OCI-LY3 (cell line): ENCODE measurements at regions not wholly inside any gene's neighbourhood (a gene's known extent, or its start where the extent isn't known, plus 50 kb on each side); places are given as distances from the start of the nearest gene placed in this dataset.

ENCODE experiments used
- H2AFZ ChIP-seq: fragments of 200-600, 300-600 bp; shearing (Covaris generic); 2 replicates; pipeline ENCODE4 v1.6.0; 2014; ENCODE audit warnings: antibody characterized with exemption, low read depth, low read length
- H3K27ac ChIP-seq: fragments of 200-600, 300-600 bp; sonication (generic); 2 replicates; pipeline ENCODE4 v1.5.1; 2014; ENCODE audit warnings: mild to moderate bottlenecking, low read length, moderate library complexity, mixed read lengths
- H3K27me3 ChIP-seq: fragments of 200-600, 300-600 bp; sonication (generic); 2 replicates; pipeline ENCODE4 v1.6.1; 2014; ENCODE audit warnings: low read depth, low read length, mixed read lengths
- H3K36me3 ChIP-seq: fragments of 200-600, 300-600 bp; sonication (generic); replicated peaks from 2 replicates; pipeline ENCODE3; 2014; ENCODE audit warnings: low read depth, low read length, mixed read lengths
- H3K4me1 ChIP-seq: fragments of 300-600, 200-600 bp; sonication (generic); 2 replicates; pipeline ENCODE4 v1.6.1; 2014; ENCODE audit warnings: low read length, mixed read lengths
- H3K4me2 ChIP-seq: fragments of 200-600, 300-600 bp; sonication (generic); 2 replicates; pipeline ENCODE4 v1.6.1; 2014; ENCODE audit warnings: low read length, mixed read lengths
- H3K4me3 ChIP-seq: fragments of 300-600, 200-600 bp; sonication (generic); 2 replicates; pipeline ENCODE4 v1.5.1; 2014; ENCODE audit warnings: antibody characterized with exemption, mild to moderate bottlenecking, low read length, moderate library complexity
- H3K79me2 ChIP-seq: fragments of 300-600, 200-600 bp; shearing (Covaris generic); 2 replicates; pipeline ENCODE4 v1.6.1; 2014; ENCODE audit warnings: mild to moderate bottlenecking, low read length, mixed read lengths
- H3K9ac ChIP-seq: fragments of 300-600, 200-600 bp; shearing (Covaris generic); 2 replicates; pipeline ENCODE4 v1.6.0; 2014; ENCODE audit warnings: mild to moderate bottlenecking, low read length, moderate library complexity
- H3K9me3 ChIP-seq: fragments of 200-600, 300-600 bp; shearing (Covaris generic); 2 replicates; pipeline ENCODE4 v1.6.1; 2014; ENCODE audit warnings: low read length, mixed read lengths; ENCODE audit not compliant: insufficient read depth
- H4K20me1 ChIP-seq: fragments of 200-600, 300-600 bp; sonication (generic); 2 replicates; pipeline ENCODE4 v1.6.1; 2016; ENCODE audit warnings: low read length, mixed read lengths; ENCODE audit not compliant: insufficient read depth
- EZH2phosphoT487 ChIP-seq: fragments of 200-600 bp; shearing (Covaris generic); IDR thresholded peaks from 2 replicates; pipeline ENCODE4 v1.6.1; 2018; ENCODE audit warnings: antibody characterized with exemption, mixed run types, low read depth
- TF ChIP-seq, protein P1 (sequence below): fragments of 200-600, 300-600 bp; sonication (generic); IDR thresholded peaks from 2 replicates; pipeline ENCODE4 v1.5.1; 2014; ENCODE audit warnings: antibody characterized with exemption, low read length, low read depth

DNA sequence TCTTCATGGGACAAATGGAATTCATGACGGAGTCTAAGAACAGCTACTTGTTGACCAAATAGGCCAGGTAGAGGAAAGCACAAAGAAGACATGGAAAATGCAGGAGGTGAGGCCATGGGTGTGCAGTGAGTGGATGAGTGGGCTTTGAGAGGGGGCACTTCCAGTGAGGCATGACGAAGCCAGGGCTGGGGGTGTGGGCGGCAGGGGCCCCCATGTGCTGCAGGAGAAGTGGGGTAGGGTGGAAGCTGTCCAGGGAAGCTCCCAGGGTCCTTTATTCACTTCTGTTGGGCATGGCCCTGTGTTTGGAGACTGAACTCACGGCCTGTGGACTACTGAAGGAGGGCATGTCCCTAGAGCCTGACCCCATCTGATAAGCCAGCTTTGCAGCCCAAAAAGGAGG, 127.6 kb upstream of the SLC25A48 start:
- H3K4me2 ChIP-seq = no peak overlapping the region
- no peak overlapping the region for H3K27ac ChIP-seq
- H3K27me3 ChIP-seq = peaks cover 5% of the 10 kb centered on the region; the same call in 1 of the 2 replicates
- no peak overlapping the region for H3K9ac ChIP-seq
- H3K4me1 ChIP-seq = no peaks in the 10 kb centered on the region
- H2AFZ ChIP-seq = no peak overlapping the region
- H3K79me2 ChIP-seq = no peaks in the 10 kb centered on the region
- no peaks in the 10 kb centered on the region for H3K36me3 ChIP-seq
- no peak for TF ChIP-seq EZH2phosphoT487
- TF ChIP-seq, protein P1, sequence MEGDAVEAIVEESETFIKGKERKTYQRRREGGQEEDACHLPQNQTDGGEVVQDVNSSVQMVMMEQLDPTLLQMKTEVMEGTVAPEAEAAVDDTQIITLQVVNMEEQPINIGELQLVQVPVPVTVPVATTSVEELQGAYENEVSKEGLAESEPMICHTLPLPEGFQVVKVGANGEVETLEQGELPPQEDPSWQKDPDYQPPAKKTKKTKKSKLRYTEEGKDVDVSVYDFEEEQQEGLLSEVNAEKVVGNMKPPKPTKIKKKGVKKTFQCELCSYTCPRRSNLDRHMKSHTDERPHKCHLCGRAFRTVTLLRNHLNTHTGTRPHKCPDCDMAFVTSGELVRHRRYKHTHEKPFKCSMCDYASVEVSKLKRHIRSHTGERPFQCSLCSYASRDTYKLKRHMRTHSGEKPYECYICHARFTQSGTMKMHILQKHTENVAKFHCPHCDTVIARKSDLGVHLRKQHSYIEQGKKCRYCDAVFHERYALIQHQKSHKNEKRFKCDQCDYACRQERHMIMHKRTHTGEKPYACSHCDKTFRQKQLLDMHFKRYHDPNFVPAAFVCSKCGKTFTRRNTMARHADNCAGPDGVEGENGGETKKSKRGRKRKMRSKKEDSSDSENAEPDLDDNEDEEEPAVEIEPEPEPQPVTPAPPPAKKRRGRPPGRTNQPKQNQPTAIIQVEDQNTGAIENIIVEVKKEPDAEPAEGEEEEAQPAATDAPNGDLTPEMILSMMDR = no peak
- no peak overlapping the region for H3K4me3 ChIP-seq
- H4K20me1 ChIP-seq = no peaks in the 10 kb centered on the region
- no peaks in the 10 kb centered on the region for H3K9me3 ChIP-seq

DNA sequence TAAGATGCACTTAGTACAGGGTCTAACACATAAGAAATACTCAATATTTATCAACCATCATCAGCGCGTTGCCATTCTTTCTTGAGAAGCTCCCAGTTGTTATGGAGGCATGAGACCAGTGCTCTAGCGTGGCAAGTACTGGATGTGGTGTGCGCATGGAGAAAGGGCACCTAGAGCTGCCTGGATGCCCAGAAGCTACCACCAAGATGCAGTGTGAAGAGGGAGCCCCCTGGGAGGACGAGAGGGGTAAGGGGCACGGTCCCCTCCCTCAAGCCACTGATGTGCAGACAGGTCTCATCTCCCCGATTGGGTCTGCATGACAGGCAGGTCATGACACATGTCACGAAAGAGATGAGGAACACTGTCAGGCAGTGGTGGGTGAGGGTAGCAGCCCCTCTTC, 127.7 kb upstream of the CXCL14 start:
- TF ChIP-seq, protein P1 = no peak
- no peak for TF ChIP-seq EZH2phosphoT487
- Histone ChIP-seq H3K9ac (no peak overlapping the region), H3K79me2 (no peaks in the 10 kb centered on the region), H3K4me1 (no peaks in the 10 kb centered on the region), H3K36me3 (no peaks in the 10 kb centered on the region), H3K9me3 (no peaks in the 10 kb centered on the region), H3K4me2 (no peak overlapping the region), H3K4me3 (no peak overlapping the region), H4K20me1 (no peaks in the 10 kb centered on the region), H2AFZ (no peak overlapping the region), H3K27ac (no peak overlapping the region), H3K27me3 (peaks cover under 1% of the 10 kb centered on the region; the same call in 1 of the 2 replicates)

DNA sequence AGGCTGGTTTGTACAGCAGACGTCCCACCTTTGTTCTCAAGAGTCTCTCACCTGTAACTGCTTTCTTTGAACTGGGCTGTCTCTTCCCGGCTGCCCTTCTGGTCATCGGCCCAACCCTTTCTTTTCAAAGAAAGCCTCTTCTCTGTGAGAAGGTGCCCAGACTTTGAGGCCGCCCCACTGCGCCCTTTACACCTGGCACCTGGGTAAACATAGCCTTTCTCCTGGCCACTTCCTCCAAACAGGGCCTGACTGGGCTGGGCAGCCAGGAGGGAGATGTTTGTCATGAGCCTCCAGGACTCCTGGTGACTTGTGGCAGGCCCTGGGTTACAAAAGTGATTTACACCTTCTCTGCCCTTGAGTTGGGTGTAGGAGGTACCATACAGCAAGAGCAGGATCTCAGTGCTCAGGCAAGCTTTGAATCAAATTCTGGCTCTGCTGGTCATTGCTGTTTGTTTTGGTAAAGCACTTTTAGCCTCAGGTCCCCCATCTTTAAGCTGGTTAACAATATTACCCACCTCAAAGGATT, 127.2 kb upstream of the CXCL14 start:
- no peak overlapping the region for H3K4me2 ChIP-seq
- H3K9me3 ChIP-seq = no peaks in the 10 kb centered on the region
- no peaks in the 10 kb centered on the region for H3K36me3 ChIP-seq
- H3K4me3 ChIP-seq = no peak overlapping the region
- H3K27ac ChIP-seq = no peak overlapping the region
- H3K79me2 ChIP-seq = no peaks in the 10 kb centered on the region
- TF ChIP-seq EZH2phosphoT487 = no peak
- TF ChIP-seq, protein P1 = no peak
- H2AFZ ChIP-seq = no peak overlapping the region
- no peaks in the 10 kb centered on the region; the same call in 1 of the 2 replicates for H3K27me3 ChIP-seq
- no peak overlapping the region for H3K9ac ChIP-seq
- H4K20me1 ChIP-seq = no peaks in the 10 kb centered on the region
- H3K4me1 ChIP-seq = no peaks in the 10 kb centered on the region

DNA sequence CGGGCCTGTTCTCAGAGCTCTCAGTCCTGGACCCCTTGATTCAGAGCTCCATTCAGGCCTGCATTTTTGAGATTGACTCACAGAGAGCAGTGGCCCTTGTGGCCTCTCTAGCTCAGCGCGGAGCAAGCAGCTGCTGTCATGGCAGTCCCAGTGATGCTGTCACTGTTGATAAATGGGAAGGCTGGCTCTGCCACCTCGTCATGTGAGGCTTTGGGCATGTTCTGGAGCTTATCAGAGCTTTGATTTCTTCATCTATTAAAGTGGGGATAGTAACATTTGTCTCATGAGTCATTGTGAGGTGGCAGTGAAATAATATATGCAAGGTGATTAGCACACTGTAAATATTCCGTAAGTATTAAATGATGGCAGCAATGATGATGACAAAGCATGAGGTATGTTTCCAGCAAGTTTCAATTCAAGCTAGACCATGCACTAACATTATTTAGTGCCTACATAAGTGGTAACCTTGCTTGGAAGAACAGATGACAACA, 126.4 kb upstream of the CXCL14 start:
- Histone ChIP-seq H3K27me3 (no peaks in the 10 kb centered on the region; the same call in 1 of the 2 replicates), H3K9me3 (no peaks in the 10 kb centered on the region), H3K4me1 (no peaks in the 10 kb centered on the region), H3K79me2 (no peaks in the 10 kb centered on the region), H3K4me2 (no peak overlapping the region), H3K27ac (no peak overlapping the region), H3K36me3 (no peaks in the 10 kb centered on the region), H2AFZ (no peak overlapping the region), H3K4me3 (no peak overlapping the region), H3K9ac (no peak overlapping the region), H4K20me1 (no peaks in the 10 kb centered on the region)
- TF ChIP-seq, protein P1 = no peak
- no peak for TF ChIP-seq EZH2phosphoT487
